DOHH2 (cell line): ENCODE measurements at regions not wholly inside any gene's neighbourhood (a gene's known extent, or its start where the extent isn't known, plus 50 kb on each side); places are given as distances from the start of the nearest gene placed in this dataset.

ENCODE experiments used
- CTCF ChIP-seq: fragments of 200-600 bp; sonication (generic); IDR thresholded peaks from one replicate; pipeline ENCODE4 v1.5.1; 2014; ENCODE audit warnings: antibody characterized with exemption, mild to moderate bottlenecking, low read depth, low read length; ENCODE audit not compliant: poor library complexity, severe bottlenecking
- EZH2phosphoT487 ChIP-seq: fragments of 200-600 bp; sonication (generic); IDR thresholded peaks from 2 replicates; pipeline ENCODE4 v1.6.1; 2017; ENCODE audit warnings: borderline replicate concordance, mild to moderate bottlenecking, antibody characterized with exemption, low read length, moderate library complexity, mixed read lengths

GRCh38 chr11:109946322-109946846 is 146.8 kb upstream of the ZC3H12C start:
- TF ChIP-seq CTCF (peak; percentile 96), EZH2phosphoT487 (no peak)
